Activated B cell treated with CpG ODN at 0.5 μM for 24 hours (primary cell): ENCODE measurements at regions not wholly inside any gene's neighbourhood (a gene's known extent, or its start where the extent isn't known, plus 50 kb on each side); places are given as distances from the start of the nearest gene placed in this dataset.

Experiments used
- ATAC-seq: fragments of 200-7000 bp; cut with Tn5 transposase; one replicate; pipeline ENCODE4 v1.10.0; 2021; ENCODE audit warnings: low read depth, mild to moderate bottlenecking, moderate library complexity
- CTCF ChIA-PET: fragments of 350-600 bp; sonication (Branson Sonifier 250); formaldehyde crosslinking; loops from one replicate; lab custom pipeline; 2021; ENCODE audit warnings: antibody characterized with exemption; lab: Charles Lee
- POLR2A ChIA-PET: fragments of 350-600 bp; sonication (Branson Sonifier 250); formaldehyde crosslinking; loops from one replicate; lab custom pipeline; 2021; ENCODE audit warnings: antibody characterized with exemption; lab: Charles Lee
- DNase-seq: peaks from one replicate; pipeline ENCODE4 v3.0.0; 2022
- H3K27ac Mint-ChIP-seq: one replicate; pipeline ENCODE4 v1.8.0; 2020; ENCODE audit warnings: mixed read lengths
- H3K27me3 Mint-ChIP-seq: one replicate; pipeline ENCODE4 v1.8.0; 2021; ENCODE audit warnings: mixed read lengths
- H3K36me3 Mint-ChIP-seq: one replicate; pipeline ENCODE4 v1.8.0; 2021; ENCODE audit warnings: low read depth, mixed read lengths
- H3K4me1 Mint-ChIP-seq: one replicate; pipeline ENCODE4 v1.8.0; 2021; ENCODE audit warnings: mixed read lengths
- H3K4me3 Mint-ChIP-seq: one replicate; pipeline ENCODE4 v1.8.0; 2020; ENCODE audit warnings: mild to moderate bottlenecking, mixed read lengths
- H3K9me3 Mint-ChIP-seq: one replicate; pipeline ENCODE4 v1.8.0; 2020; ENCODE audit warnings: mixed read lengths
- intact Hi-C: fragments of 100-400 bp; cut with micrococcal nuclease; formaldehyde crosslinking; loops from one replicate; pipeline ENCODE4 v1.15.1; 2024
- TF ChIP-seq, protein P1 (sequence below): fragments of 200-600 bp; IDR thresholded peaks from one replicate; pipeline ENCODE4 v1.8.0; 2022; ENCODE audit warnings: antibody characterized with exemption, mild to moderate bottlenecking

GRCh38 chr17:72407336-72407909 is 286.6 kb downstream of the SOX9 start:
- TF ChIP-seq, protein P1, sequence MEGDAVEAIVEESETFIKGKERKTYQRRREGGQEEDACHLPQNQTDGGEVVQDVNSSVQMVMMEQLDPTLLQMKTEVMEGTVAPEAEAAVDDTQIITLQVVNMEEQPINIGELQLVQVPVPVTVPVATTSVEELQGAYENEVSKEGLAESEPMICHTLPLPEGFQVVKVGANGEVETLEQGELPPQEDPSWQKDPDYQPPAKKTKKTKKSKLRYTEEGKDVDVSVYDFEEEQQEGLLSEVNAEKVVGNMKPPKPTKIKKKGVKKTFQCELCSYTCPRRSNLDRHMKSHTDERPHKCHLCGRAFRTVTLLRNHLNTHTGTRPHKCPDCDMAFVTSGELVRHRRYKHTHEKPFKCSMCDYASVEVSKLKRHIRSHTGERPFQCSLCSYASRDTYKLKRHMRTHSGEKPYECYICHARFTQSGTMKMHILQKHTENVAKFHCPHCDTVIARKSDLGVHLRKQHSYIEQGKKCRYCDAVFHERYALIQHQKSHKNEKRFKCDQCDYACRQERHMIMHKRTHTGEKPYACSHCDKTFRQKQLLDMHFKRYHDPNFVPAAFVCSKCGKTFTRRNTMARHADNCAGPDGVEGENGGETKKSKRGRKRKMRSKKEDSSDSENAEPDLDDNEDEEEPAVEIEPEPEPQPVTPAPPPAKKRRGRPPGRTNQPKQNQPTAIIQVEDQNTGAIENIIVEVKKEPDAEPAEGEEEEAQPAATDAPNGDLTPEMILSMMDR = no peak
- DNase-seq (no peak), ATAC-seq (peak; percentile 84)
- H3K4me1 Mint-ChIP-seq = peaks cover 13% of the 10 kb centered on the region
- H3K36me3 Mint-ChIP-seq = no peaks in the 10 kb centered on the region
- ChIA-PET CTCF (no interaction called here), POLR2A (interaction anchor here (1.1 kb wide), 1 partner anchor 14 kb away, joined by 3 read pairs; no protein-coding TSS in a partner anchor)
- no peaks in the 10 kb centered on the region for H3K9me3 Mint-ChIP-seq
- no peak overlapping the region for H3K27ac Mint-ChIP-seq
- H3K4me3 Mint-ChIP-seq = peak overlapping the region; percentile 12
- no peaks in the 10 kb centered on the region for H3K27me3 Mint-ChIP-seq
- intact Hi-C loops = loop anchor here (1.0 kb wide), 1 partner anchor 15 kb away; no protein-coding TSS in a partner anchor

- intact Hi-C loops = loop anchor here (1.0 kb wide), 1 partner anchor 14 kb away; no protein-coding TSS in a partner anchor
- ATAC-seq (peak; percentile 17), DNase-seq (no peak)
- ChIA-PET CTCF (no interaction called here), POLR2A (interaction anchor here (1.1 kb wide), 1 partner anchor 14 kb away, joined by 3 read pairs; no protein-coding TSS in a partner anchor)
- Mint-ChIP-seq H3K27ac (peak overlapping the region; percentile 2), H3K9me3 (no peaks in the 10 kb centered on the region), H3K36me3 (no peaks in the 10 kb centered on the region), H3K4me3 (no peak overlapping the region), H3K27me3 (no peaks in the 10 kb centered on the region), H3K4me1 (peaks cover 13% of the 10 kb centered on the region)
- TF ChIP-seq, protein P1 = no peak
These were observed 287.1 kb downstream of the SOX9 start for GRCh38 chr17:72407931-72408330.

DNA sequence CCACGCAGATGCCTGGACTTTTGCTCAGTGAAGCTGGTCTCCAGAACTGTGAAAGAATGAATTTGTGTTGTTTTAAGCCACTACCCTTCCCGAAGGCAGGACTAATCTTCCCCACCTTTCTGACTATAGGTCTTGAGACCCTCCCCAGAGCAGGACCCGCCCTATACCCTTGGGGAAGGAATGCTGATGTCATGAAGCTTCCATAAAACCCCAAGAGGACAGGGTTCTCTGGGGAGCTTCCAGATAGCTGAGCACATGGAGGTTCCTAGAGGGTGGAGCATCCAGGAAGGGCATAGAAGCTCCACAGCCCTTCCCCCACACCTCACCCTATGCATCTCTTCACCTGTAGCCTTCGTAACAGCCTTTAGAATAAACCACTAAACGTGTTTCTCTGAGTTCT is 287.8 kb downstream of the SOX9 start:
- ChIA-PET CTCF (no interaction called here), POLR2A (no interaction called here)
- Mint-ChIP-seq H3K27me3 (no peaks in the 10 kb centered on the region), H3K9me3 (no peaks in the 10 kb centered on the region), H3K27ac (no peak overlapping the region), H3K4me3 (no peak overlapping the region), H3K4me1 (peaks cover 13% of the 10 kb centered on the region), H3K36me3 (no peaks in the 10 kb centered on the region)
- DNase-seq (no peak), ATAC-seq (no peak)
- TF ChIP-seq, protein P1 = no peak
- intact Hi-C loops = no loop called here

DNA sequence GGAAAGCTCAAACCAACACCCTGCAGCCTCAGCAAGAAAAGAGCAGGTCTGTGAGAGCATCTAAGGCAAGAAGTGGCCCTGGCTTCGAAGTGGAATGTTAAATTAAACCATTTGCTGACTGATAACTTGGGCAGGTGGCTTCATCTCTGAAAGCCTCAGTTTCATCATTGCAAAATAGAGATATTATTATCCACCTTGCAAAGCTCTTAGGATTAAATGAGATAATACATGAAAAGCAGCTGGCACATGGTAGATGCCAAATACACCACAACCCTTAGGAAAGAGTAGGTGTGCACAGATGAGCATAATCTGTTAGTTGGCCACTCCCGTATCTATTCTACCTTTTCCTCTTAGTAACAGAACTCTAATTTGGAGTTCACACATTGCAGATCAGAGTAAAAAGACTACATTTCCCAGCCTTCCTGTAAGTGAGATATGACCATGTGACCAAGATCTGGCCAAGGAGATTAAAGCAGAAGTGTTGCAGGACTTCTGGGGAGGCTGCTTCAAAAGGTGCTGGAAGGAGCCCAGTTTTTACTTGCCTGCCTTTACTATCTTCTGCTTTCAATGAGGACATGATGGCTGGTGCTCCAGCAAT is 288.7 kb downstream of the SOX9 start:
- DNase-seq (no peak), ATAC-seq (peak; percentile 41)
- intact Hi-C loops = no loop called here
- Mint-ChIP-seq H3K4me3 (no peak overlapping the region), H3K4me1 (peaks cover 13% of the 10 kb centered on the region), H3K27ac (no peak overlapping the region), H3K36me3 (no peaks in the 10 kb centered on the region), H3K27me3 (no peaks in the 10 kb centered on the region), H3K9me3 (no peaks in the 10 kb centered on the region)
- TF ChIP-seq, protein P1 = no peak
- POLR2A ChIA-PET = no interaction called here
- CTCF ChIA-PET = no interaction called here

DNA sequence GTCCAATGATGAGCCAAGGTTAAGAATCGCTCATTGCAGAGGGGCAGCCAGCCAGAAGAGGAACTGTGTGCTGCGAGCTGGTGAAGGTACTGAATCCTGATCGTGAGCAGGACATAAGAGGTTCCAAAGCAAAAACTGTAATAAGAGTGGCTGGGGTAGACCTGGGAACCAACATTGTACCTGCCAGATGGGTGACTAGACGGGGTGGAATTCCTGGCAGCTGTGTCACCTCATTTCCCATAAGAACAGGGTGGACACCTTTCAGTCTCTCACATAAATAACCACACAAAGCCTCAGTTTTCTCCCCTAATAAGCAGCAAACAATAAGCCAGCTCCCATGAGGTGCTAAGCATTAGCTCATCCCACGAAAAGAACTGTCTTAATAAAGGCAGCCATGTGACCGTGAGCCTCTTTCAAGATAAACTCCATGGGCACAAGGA is 290.3 kb downstream of the SOX9 start:
- ChIA-PET POLR2A (interaction anchor here (0.8 kb wide), 1 partner anchor 9 kb away, joined by 3 read pairs; no protein-coding TSS in a partner anchor), CTCF (no interaction called here)
- intact Hi-C loops = no loop called here
- Mint-ChIP-seq H3K4me1 (peaks cover 13% of the 10 kb centered on the region), H3K27ac (no peak overlapping the region), H3K4me3 (no peak overlapping the region), H3K36me3 (no peaks in the 10 kb centered on the region), H3K9me3 (no peaks in the 10 kb centered on the region), H3K27me3 (no peaks in the 10 kb centered on the region)
- DNase-seq (no peak), ATAC-seq (no peak)
- TF ChIP-seq, protein P1 = no peak
